ENCODE measurements at regions not wholly inside any gene's neighbourhood (a gene's known extent, or its start where the extent isn't known, plus 50 kb on each side); places are given as distances from the start of the nearest gene placed in this dataset.

- no peak for DNase-seq
Measured at GRCh38 chr6:169854813-169855212, 103.4 kb downstream of the ERMARD start.

DNA sequence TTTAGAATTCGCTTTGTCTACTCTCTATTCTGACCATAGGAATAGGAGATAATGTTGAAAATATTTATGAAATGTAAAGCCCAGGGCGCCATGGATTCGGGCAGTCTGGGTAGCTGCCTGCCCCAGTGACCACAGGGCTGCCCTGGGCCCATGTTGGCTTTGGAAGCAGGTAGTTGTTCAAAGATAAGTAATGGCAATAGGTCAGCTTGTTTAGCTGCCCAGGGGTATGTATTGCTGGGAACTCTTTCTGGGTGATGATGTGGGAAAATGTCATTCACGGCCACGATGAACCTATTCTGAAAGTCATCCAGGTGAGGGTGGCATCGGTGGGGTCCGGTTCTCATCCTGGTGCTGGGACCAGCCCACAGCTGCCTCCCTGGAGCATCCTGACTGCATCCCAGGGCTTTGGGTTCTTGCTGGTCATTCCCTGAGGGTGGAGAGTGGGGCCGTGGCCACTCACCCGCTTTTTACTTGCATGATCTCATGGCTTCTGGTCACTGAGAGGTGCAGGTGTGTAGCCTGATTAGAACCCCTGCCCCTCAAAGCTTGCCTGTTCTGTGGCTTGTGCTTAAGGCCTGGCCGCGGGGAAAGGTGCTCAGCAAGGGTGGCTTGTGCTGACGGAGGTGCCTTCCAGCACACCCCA lies 102.8 kb downstream of the ERMARD start:
- no peak for DNase-seq

- DNase-seq, result no peak
Measured at GRCh38 chr6:169853196-169854082, 102.0 kb downstream of the ERMARD start.

DNA sequence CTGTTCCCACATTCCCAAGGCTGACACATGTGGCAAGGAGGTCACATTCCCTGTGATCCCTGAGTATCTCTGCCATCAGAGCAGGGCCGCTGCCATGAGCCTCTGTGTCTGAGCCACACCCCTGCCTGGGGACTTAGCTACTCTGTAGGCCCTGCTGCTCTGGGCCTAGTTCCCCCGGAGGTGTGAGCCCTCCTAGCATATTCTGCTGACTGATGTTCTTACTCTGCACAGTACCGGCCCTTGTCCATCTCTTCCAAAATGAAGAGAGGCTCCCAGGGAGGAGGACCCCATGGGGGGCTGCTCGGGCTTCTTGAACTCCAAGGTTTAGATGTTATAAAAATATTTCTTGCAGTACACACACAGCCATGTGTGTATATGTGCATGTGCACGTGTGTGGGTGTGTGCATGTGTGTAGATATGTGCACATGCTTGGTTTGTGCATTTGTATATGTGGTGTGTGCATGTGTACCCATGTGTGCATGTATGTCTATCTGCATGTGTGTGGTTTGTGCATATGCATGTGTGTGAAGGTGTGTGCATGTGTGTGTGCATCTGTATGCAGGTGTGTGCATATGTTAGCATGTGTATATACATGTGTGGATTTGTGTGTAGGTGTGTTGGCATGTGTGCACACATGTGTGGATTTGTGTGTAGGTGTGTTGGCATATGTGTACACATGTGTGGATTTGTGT lies 101.2 kb downstream of the ERMARD start:
- DNase-seq, result no peak

GRCh38 chr6:169851641-169852503 lies 100.5 kb downstream of the ERMARD start:
- no peak for DNase-seq

- no peak for DNase-seq
Measured at GRCh38 chr6:169850746-169851145, 99.3 kb downstream of the ERMARD start.

- no peak for DNase-seq
Measured at GRCh38 chr6:169850154-169850553, 98.7 kb downstream of the ERMARD start.

DNA sequence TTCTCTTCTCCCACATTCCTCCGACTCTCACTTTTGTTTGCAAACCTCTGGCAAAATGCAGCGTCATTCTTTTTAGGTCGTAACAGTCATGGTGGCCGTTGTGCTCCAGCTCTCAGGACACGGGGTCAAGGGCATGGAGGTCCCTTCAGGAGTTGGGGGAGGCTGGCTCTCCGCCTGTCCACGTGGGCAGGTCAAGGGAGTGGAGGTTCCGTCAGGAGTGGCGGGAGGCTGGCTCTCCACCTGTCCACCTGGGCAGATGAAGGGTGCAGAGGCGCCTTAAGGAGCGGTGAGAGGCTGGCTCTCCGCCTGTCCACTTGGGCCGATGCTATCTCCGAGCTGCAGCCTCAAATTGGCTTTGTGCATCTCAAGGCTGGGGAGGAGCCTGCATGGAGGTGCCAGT lies 98.0 kb downstream of the ERMARD start:
- no peak for DNase-seq

- DNase-seq, result no peak
Measured at GRCh38 chr6:169848946-169849345, 97.5 kb downstream of the ERMARD start.

DNA sequence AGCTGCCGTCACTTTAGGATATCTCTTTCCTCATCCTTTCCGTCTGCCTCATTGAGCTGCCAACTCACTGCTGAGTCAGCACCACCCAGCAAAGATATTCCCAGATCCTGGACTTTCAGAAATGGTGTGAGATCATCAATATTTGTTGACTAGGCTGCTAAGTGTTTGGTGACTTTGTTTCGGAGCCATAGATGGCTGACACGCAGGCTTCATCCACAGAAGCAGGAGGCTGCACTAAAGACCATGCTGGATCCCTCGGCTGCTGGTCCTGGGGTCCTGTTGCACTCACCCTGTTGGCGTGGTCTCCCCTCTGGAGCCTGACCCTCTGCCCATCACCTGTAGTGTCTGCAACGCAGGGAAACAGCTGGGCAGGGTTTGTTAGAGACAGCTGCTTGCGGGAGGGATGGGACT lies 96.5 kb downstream of the ERMARD start:
- no peak for DNase-seq

- no peak for DNase-seq
Measured at GRCh38 chr6:169847141-169847674, 95.8 kb downstream of the ERMARD start.

DNA sequence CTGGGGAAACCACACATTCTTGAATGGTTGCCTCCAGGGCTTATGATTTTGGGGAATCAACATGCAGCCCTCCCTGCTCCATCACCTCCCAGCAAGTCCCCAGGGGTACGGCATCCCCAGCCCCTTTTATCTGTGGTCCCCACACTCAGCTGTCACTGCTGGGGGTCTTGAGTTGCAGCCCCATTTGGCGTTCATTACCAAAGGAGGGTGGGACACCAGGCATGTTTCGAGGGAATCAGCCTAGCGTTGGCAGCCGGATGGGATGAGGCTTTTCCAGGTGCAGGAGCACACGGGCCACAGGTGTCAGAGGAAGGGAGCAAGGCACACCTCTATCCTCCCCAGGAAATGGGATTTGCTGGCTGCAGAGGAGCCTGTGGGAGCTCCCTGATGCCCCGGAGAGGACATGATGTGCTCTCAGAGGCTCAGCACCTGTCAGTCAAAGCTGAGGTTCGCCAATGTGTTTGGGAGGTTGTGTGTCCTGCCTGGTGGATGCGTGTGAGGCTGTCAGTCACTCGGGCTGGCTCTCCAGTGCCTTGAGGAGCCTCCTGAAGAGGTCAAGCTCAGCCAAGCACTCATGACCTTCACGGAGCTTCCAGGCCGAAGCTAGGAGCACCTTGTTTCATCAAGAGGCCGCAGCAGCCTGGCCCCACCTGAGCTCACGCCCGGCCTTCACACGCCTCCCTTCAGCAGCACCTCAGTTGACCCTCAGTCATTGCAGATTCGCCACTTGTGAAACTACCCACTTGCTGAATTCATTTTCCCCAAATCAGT lies 95.0 kb downstream of the ERMARD start:
- DNase-seq, result no peak

GRCh38 chr6:169845426-169846285 lies 94.2 kb downstream of the ERMARD start:
- no peak for DNase-seq

GRCh38 chr6:169844946-169845345 lies 93.5 kb downstream of the ERMARD start:
- DNase-seq, result no peak

DNA sequence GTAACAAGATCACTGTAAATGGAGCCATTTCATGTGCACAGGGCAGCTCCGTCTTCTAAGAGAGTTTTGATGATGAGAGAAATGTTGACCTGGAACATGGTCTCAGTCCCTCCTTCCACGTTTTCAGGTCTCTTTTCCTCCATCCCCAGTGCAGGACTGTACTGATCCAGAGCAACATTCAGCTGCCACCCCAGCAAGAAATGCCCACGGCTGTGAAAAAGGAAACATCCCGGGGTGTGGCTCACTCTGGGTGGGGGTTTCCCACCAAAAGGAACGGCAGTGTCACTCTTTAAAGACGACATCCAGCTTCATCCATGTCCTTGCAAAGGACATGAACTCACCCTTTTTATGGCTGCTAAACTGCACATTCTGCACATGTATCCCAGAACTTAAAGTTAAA lies 92.6 kb downstream of the ERMARD start:
- DNase-seq, result no peak

GRCh38 chr6:169843110-169843509 lies 91.7 kb downstream of the ERMARD start:
- DNase-seq, result no peak

- no peak for DNase-seq
Measured at GRCh38 chr6:169841907-169842606, 90.6 kb downstream of the ERMARD start.

DNA sequence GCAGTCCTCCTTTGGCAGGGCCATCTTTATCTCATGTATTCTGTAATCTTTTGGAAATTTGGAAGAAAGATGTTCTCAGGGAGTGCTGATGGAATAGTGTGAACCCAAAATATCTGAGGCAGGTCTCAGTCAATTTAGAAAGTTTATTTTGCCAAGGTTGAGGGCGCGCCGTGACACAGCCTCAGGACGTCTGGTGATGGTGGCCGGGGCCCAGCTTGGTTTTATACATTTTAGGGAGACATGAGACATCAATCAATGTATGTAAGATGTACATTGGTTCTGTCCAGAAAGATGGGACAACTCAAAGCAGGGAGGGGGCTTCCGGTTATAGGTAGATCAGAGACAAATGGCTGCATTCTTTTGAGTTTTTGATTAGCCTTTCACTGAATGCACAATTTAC lies 89.8 kb downstream of the ERMARD start:
- no peak for DNase-seq

DNA sequence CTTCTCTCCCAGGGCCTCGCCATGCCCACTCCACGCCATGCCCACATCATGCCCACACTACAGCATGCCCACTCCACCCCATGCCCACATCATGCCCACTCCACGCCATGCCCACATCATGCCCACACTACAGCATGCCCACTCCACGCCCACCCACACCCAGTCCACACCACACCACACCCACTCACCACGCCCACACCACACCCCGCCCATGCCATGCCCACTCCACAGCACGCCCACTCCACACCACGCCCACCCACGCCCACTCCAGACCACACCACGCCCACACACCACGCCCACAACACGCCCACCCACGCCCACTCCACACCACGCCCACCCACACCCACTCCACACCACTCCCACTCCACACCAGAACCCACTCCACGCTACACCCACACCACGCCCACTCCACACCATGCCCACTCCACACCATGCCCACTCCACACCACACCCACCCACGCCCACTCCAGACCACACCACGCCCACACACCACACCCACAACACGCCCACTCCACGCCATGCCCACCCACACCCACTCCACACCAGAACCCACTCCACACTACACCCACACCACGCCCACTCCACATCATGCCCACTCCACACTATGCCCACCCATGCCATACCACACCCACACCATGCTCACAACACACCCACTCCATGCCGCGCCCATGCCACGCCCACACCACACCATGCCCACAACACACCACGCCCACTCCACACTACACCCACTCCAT lies 88.6 kb downstream of the ERMARD start:
- DNase-seq, result no peak
